Gastrocnemius medialis (tissue), 4 donors: ENCODE measurements at regions not wholly inside any gene's neighbourhood (a gene's known extent, or its start where the extent isn't known, plus 50 kb on each side); places are given as distances from the start of the nearest gene placed in this dataset.

Experiments
- ATAC-seq, 2 donors: fragments of 150-250 bp; one replicate each; pipeline ENCODE4 v1.9.1; 2016
- DNase-seq, 2 donors: peaks; one replicate each; pipeline ENCODE4 v3.0.0-alpha.2; 2019
- H3K27ac ChIP-seq, 4 donors: fragments of 200-600 bp; sonication (generic); 1 replicate in 1 of 4; 2 replicates in 3 of 4; pipeline ENCODE4 v1.5.1; 2016 to 2018; ENCODE audit warnings: mild to moderate bottlenecking in 2 of 4, moderate library complexity in 1 of 4
- H3K27me3 ChIP-seq, 3 donors: fragments of 200-600 bp; sonication (generic) in 2 of 3; 1 replicate in 1 of 3; 2 replicates in 2 of 3; pipeline versions ENCODE4 v1.5.1 to v1.6.0; 2016 to 2019; ENCODE audit warnings: mild to moderate bottlenecking in 1 of 3, moderate library complexity in 1 of 3
- H3K36me3 ChIP-seq, 2 donors: fragments of 200-600 bp; sonication (generic) in 1 of 2; one replicate each; pipeline ENCODE4 v1.5.1; 2017 to 2018
- H3K4me1 ChIP-seq, 2 donors: fragments of 200-600 bp; sonication (generic) in 1 of 2; one replicate each; pipeline ENCODE4 v1.5.1; 2016 to 2017; ENCODE audit warnings: mild to moderate bottlenecking in 2 of 2
- H3K4me3 ChIP-seq, 4 donors: fragments of 200-600 bp; sonication (generic) in 3 of 4; 1 replicate in 1 of 4; 2 replicates in 3 of 4; pipeline ENCODE4 v1.5.1; 2016 to 2019; ENCODE audit warnings: mild to moderate bottlenecking in 2 of 4
- H3K9me3 ChIP-seq, 3 donors: fragments of 200-600 bp; sonication (generic) in 2 of 3; 1 replicate in 1 of 3; 2 replicates in 2 of 3; pipeline ENCODE4 v1.5.1; 2016 to 2019
- CTCF ChIP-seq, 5 experiments: fragments of 450-650 bp in 3 of 5; fragments of 200-600 bp in 2 of 5; sonication (generic) in 2 of 5; IDR thresholded peaks in 4 of 5; conservative IDR thresholded peaks in 1 of 5; 1 replicate in 4 of 5; 2 replicates in 1 of 5; pipeline ENCODE4 v1.5.1; 2016 to 2019; ENCODE audit warnings: antibody characterized with exemption in 5 of 5, mild to moderate bottlenecking in 3 of 5, moderate library complexity in 3 of 5
- POLR2A ChIP-seq, 2 donors: fragments of 450-650 bp; IDR thresholded peaks; one replicate each; pipeline ENCODE4 v1.6.1; 2017; ENCODE audit warnings: antibody characterized with exemption in 2 of 2, mild to moderate bottlenecking in 2 of 2, moderate library complexity in 2 of 2
- in situ Hi-C, 4 donors: fragments of 200-750 bp; cut with MboI; loops; one replicate each; pipeline versions ENCODE4 v1.15.0 to v1.8.0; 2017; ENCODE audit warnings: low sequenced_read_pairs in 4 of 4
- intact Hi-C: fragments of 100-400 bp; cut with DNase I; formaldehyde crosslinking; loops from one replicate; pipeline ENCODE4 v1.15.1; 2023; ENCODE audit warnings: low total_unique reads

- H3K36me3 ChIP-seq = no peaks in the 10 kb centered on the region
- intact Hi-C loops = loop anchor here (10.0 kb wide), 2 partner anchors 472 to 932 kb away; partner anchors contain the start of genes CHST13 and PLXNA1
- H3K27me3 ChIP-seq = peaks cover 32 to 44% (median 42%) of the 10 kb centered on the region in 3 donors
- H3K27ac ChIP-seq = no peak overlapping the region
- H3K4me3 ChIP-seq = no peak overlapping the region
- no peak for DNase-seq
- peaks cover 4 to 6% of the 10 kb centered on the region in 2 donors for H3K4me1 ChIP-seq
- no peaks in the 10 kb centered on the region for H3K9me3 ChIP-seq
- ATAC-seq = no peak
- no peak for TF ChIP-seq POLR2A (IDR thresholded peaks at IDR 0.05)
- TF ChIP-seq CTCF (IDR thresholded peaks at IDR 0.05 in 4 of 5, conservative IDR thresholded peaks at IDR 0.05 in 1 of 5) = no peak
- in situ Hi-C loops = loop anchor here in 3 of 4 donors (10.0 to 25.0 kb wide), 3 partner anchors 694 to 772 kb away; no protein-coding TSS in a partner anchor
Measured at GRCh38 chr3:127456471-127457093, 134.0 kb downstream of the TPRA1 start.

GRCh38 chr3:127455541-127456450, 134.7 kb downstream of the TPRA1 start:
- intact Hi-C loops = loop anchor here (1.0 to 10.0 kb wide), 3 partner anchors 471 to 931 kb away; partner anchors contain the start of genes CHST13 and PLXNA1
- peaks cover 4 to 6% of the 10 kb centered on the region in 2 donors for H3K4me1 ChIP-seq
- DNase-seq = peak in 1 of 2 donors; percentile 30
- no peaks in the 10 kb centered on the region for H3K36me3 ChIP-seq
- H3K27ac ChIP-seq = no peak overlapping the region
- peaks cover 32 to 44% (median 42%) of the 10 kb centered on the region in 3 donors for H3K27me3 ChIP-seq
- H3K4me3 ChIP-seq = peak overlapping the region in 2 of 4 donors; percentile 28 to 36
- ATAC-seq = peak; percentile 72 to 77
- TF ChIP-seq CTCF (IDR thresholded peaks at IDR 0.05 in 4 of 5, conservative IDR thresholded peaks at IDR 0.05 in 1 of 5) (peak; percentile 57 to 83 (median 73)), POLR2A (IDR thresholded peaks at IDR 0.05) (no peak)
- H3K9me3 ChIP-seq = no peaks in the 10 kb centered on the region
- in situ Hi-C loops = loop anchor here in 3 of 4 donors (10.0 to 25.0 kb wide), 3 partner anchors 693 to 771 kb away; no protein-coding TSS in a partner anchor

- intact Hi-C loops = loop anchor here (1.0 to 10.0 kb wide), 3 partner anchors 470 to 930 kb away; partner anchors contain the start of genes CHST13 and PLXNA1
- peaks cover 32 to 44% (median 42%) of the 10 kb centered on the region in 3 donors for H3K27me3 ChIP-seq
Measured at GRCh38 chr3:127454968-127455367, 135.6 kb downstream of the TPRA1 start.

More at GRCh38 chr3:127454968-127455367, 135.6 kb downstream of the TPRA1 start:
- in situ Hi-C loops = loop anchor here in 3 of 4 donors (10.0 to 25.0 kb wide), 3 partner anchors 693 to 770 kb away; no protein-coding TSS in a partner anchor
- no peak for ATAC-seq
- DNase-seq = no peak
- no peak for TF ChIP-seq POLR2A (IDR thresholded peaks at IDR 0.05)
- TF ChIP-seq CTCF (IDR thresholded peaks at IDR 0.05 in 4 of 5, conservative IDR thresholded peaks at IDR 0.05 in 1 of 5) = no peak
- H3K36me3 ChIP-seq = no peaks in the 10 kb centered on the region
- H3K9me3 ChIP-seq = no peaks in the 10 kb centered on the region
- H3K4me3 ChIP-seq = no peak overlapping the region
- no peak overlapping the region for H3K27ac ChIP-seq
- H3K4me1 ChIP-seq = peaks cover 4 to 6% of the 10 kb centered on the region in 2 donors
